ENCODE measurements at regions not wholly inside any gene's neighbourhood (a gene's known extent, or its start where the extent isn't known, plus 50 kb on each side); places are given as distances from the start of the nearest gene placed in this dataset.

DNA sequence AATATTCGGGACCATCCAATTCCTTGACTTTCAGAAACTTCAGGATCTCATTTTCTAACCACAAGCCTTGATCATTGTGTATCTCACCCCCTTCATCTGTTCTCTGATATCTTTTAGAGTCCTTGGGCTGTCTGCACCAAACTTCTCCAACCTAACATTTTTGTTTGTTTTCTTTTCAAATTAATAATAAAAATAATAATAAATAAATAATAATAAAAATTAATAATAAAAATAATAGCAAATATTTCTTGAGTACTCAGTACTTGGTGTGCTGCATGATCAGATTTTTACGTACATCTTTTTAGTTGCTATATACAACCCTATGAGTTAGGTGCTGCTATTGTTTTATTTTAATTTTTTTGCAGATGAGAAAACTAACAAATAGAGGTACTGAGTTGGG lies 70.2 kb upstream of the TPRG1 start:
- TF ChIP-seq, protein P1, sequence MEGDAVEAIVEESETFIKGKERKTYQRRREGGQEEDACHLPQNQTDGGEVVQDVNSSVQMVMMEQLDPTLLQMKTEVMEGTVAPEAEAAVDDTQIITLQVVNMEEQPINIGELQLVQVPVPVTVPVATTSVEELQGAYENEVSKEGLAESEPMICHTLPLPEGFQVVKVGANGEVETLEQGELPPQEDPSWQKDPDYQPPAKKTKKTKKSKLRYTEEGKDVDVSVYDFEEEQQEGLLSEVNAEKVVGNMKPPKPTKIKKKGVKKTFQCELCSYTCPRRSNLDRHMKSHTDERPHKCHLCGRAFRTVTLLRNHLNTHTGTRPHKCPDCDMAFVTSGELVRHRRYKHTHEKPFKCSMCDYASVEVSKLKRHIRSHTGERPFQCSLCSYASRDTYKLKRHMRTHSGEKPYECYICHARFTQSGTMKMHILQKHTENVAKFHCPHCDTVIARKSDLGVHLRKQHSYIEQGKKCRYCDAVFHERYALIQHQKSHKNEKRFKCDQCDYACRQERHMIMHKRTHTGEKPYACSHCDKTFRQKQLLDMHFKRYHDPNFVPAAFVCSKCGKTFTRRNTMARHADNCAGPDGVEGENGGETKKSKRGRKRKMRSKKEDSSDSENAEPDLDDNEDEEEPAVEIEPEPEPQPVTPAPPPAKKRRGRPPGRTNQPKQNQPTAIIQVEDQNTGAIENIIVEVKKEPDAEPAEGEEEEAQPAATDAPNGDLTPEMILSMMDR (IDR thresholded peaks at IDR 0.05; ENCODE audit: unreplicated experiment) = no peak
- Mint-ChIP-seq H3K27ac (no peak overlapping the region), H3K9me3 (no peaks in the 10 kb centered on the region), H3K4me1 (peaks cover 2% of the 10 kb centered on the region), H3K4me3 (no peak overlapping the region), H3K27me3 (ENCODE audit: low read depth) (no peaks in the 10 kb centered on the region), H3K36me3 (no peaks in the 10 kb centered on the region)
- no peak for DNase-seq (ENCODE audit: low spot score in 2 of 2, unreplicated experiment in 2 of 2)

DNA sequence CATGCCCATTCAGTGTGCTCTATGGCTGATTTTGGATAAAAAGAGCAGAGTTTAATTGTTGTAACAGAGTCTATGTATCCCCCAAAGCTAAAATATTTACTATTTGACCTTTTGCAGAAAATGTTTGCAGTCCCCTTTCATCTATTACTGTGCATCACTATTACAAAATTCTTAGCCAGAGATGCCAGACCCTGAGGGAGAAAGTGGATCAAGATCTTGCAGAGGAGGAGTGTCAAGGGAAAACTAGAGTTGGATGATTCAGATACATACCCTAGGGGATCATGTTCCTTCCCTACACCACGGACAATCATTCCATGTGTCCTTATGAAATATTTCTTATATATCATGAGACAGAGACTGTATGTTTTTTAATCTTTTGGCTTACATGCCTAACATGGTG lies 68.6 kb upstream of the TPRG1 start:
- Mint-ChIP-seq H3K4me3 (no peak overlapping the region), H3K9me3 (no peaks in the 10 kb centered on the region), H3K27ac (no peak overlapping the region), H3K27me3 (ENCODE audit: low read depth) (no peaks in the 10 kb centered on the region), H3K36me3 (no peaks in the 10 kb centered on the region), H3K4me1 (peaks cover 12% of the 10 kb centered on the region)
- TF ChIP-seq, protein P1 (IDR thresholded peaks at IDR 0.05; ENCODE audit: unreplicated experiment) = no peak
- no peak for DNase-seq (ENCODE audit: low spot score in 2 of 2, unreplicated experiment in 2 of 2)

DNA sequence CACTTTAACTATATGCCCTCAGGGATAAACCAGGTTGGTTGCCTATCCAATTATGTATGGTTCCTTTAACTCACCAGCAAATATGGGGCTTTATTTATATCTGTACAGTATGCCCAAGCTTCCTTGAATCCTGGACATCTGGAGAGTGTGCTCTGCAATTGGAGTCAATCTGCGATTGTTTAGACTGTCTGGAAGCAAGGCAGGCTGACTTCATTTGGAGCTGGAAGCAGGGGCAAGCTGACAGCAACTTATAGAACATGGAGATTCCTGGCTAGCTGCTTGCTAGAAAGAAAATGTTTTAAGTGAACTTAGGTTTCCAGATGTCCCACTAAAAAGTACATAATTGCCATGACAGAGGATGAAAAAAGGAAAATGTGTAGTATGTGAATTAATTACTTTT lies 63.7 kb upstream of the TPRG1 start:
- H3K4me3 Mint-ChIP-seq = peak overlapping the region; percentile 40
- no peak for DNase-seq (ENCODE audit: low spot score in 2 of 2, unreplicated experiment in 2 of 2)
- H3K27ac Mint-ChIP-seq = peak overlapping the region; percentile 72
- no peaks in the 10 kb centered on the region for H3K27me3 Mint-ChIP-seq (ENCODE audit: low read depth)
- peaks cover 15% of the 10 kb centered on the region for H3K9me3 Mint-ChIP-seq
- peaks cover 21% of the 10 kb centered on the region for H3K4me1 Mint-ChIP-seq
- peaks cover 4% of the 10 kb centered on the region for H3K36me3 Mint-ChIP-seq
- TF ChIP-seq, protein P1 (IDR thresholded peaks at IDR 0.05; ENCODE audit: unreplicated experiment) = no peak

DNA sequence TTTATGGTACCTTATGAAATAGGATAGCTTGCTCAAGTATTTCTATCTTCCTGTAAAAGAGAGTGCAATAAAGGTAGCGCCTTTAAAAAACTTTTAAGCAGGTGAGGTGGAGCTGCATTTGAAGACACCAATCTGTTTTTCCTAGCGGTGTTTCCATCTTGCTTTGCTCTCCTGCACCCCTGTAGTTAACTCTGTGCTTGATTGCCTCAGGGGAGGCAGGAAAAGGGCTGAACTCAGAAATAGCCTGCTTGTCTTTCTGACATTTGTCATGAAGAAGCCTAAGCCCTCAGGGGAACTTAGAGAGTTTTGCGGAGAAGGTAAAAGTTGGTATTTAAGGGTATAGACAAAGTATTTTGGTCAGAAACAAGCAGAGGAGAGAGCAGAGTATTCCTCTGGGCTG lies 63.0 kb upstream of the TPRG1 start:
- Mint-ChIP-seq H3K27ac (peak overlapping the region; percentile 8), H3K4me3 (peak overlapping the region; percentile 9), H3K36me3 (peaks cover 4% of the 10 kb centered on the region), H3K9me3 (peaks cover 15% of the 10 kb centered on the region), H3K27me3 (ENCODE audit: low read depth) (no peaks in the 10 kb centered on the region), H3K4me1 (peaks cover 21% of the 10 kb centered on the region)
- DNase-seq (ENCODE audit: low spot score in 2 of 2, unreplicated experiment in 2 of 2) = no peak
- TF ChIP-seq, protein P1 (IDR thresholded peaks at IDR 0.05; ENCODE audit: unreplicated experiment) = no peak

DNA sequence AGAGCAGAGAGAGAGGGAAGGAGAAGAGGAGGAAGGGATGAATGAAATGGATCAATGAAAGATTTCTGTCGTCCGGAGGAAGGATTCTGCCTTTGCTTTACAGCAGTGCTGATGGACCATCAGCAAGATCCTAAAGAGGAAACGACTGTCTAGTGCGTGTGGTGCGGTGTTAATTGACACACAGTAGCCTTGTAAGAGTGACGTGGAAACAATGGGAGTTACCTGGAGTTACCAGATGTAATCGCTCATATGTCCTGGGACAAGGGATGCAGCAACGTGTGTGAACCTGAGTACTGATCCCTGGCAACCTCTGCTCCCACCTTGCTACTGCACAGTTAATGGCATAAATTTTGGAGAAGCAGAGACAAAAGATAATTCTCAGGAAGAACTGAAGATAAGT lies 62.6 kb upstream of the TPRG1 start:
- H3K36me3 Mint-ChIP-seq = peaks cover 4% of the 10 kb centered on the region
- peaks cover 21% of the 10 kb centered on the region for H3K4me1 Mint-ChIP-seq
- no peaks in the 10 kb centered on the region for H3K27me3 Mint-ChIP-seq (ENCODE audit: low read depth)
- no peak for DNase-seq (ENCODE audit: low spot score in 2 of 2, unreplicated experiment in 2 of 2)
- H3K27ac Mint-ChIP-seq = peak overlapping the region; percentile 8
- TF ChIP-seq, protein P1 (IDR thresholded peaks at IDR 0.05; ENCODE audit: unreplicated experiment) = no peak
- H3K4me3 Mint-ChIP-seq = peak overlapping the region; percentile 9
- H3K9me3 Mint-ChIP-seq = peaks cover 15% of the 10 kb centered on the region

DNA sequence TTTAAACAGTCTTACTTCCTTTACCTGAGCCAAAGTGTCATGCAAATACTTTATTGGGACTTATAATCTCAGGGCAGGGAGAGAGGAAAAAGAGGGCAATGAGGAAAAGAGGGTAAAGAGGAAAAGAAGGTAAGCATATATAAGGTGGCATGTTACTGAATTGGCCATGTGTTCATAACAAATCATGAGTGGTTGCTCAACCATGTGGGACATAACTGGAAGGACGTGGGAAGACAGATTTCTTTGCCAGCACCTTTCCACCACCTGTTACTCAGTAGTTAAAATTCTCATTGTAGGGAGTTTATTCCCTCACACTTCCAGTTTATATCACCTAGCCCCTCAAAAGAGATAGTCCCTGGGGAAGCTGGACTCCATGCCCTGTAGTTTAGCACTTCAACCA lies 54.7 kb upstream of the TPRG1 start:
- H3K9me3 Mint-ChIP-seq = peaks cover 17% of the 10 kb centered on the region
- TF ChIP-seq, protein P1 (IDR thresholded peaks at IDR 0.05; ENCODE audit: unreplicated experiment) = no peak
- H3K4me1 Mint-ChIP-seq = peaks cover 1% of the 10 kb centered on the region
- H3K36me3 Mint-ChIP-seq = peaks cover 5% of the 10 kb centered on the region
- DNase-seq (ENCODE audit: low spot score in 2 of 2, unreplicated experiment in 2 of 2) = no peak
- no peak overlapping the region for H3K27ac Mint-ChIP-seq
- H3K27me3 Mint-ChIP-seq (ENCODE audit: low read depth) = no peaks in the 10 kb centered on the region
- H3K4me3 Mint-ChIP-seq = no peak overlapping the region
